DMS 273 (cell line): ENCODE measurements at regions not wholly inside any gene's neighbourhood (a gene's known extent, or its start where the extent isn't known, plus 50 kb on each side); places are given as distances from the start of the nearest gene placed in this dataset.

ENCODE experiments used
- DNase-seq: peaks from one replicate; lab custom pipeline; 2025; ENCODE audit not compliant: unreplicated experiment; lab: John Stamatoyannopoulos, UW

DNA sequence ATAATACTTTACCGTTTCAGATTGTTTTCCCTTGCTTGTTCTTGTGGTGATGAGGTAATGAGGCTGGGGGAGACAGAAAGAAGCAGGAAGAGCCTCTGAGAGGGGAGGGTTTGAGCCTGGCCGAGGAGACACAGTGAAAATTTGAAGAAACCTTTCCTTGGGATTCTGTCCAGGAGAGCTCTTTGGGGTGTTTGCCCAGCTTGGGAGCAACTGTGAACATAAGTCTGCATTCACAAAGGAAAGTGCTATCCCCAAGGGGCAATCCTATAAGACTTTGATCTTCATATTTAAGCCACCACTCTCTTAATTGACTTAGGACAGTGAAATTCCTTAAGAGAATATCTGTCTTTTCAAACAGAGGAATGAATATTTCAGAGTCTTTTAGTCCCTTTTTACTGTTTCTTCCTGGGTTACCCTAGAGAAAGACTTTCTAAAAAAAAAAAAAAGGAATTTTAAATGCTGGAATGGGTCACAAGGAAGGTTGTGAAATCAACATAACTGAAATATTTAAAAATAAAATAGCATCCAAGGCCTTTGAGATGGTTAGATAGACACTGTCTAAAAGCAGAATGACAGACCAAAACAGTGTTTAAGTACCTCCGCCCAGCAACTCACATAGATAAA is 52.5 kb upstream of the STAM2 start:
- DNase-seq, result no peak

DNA sequence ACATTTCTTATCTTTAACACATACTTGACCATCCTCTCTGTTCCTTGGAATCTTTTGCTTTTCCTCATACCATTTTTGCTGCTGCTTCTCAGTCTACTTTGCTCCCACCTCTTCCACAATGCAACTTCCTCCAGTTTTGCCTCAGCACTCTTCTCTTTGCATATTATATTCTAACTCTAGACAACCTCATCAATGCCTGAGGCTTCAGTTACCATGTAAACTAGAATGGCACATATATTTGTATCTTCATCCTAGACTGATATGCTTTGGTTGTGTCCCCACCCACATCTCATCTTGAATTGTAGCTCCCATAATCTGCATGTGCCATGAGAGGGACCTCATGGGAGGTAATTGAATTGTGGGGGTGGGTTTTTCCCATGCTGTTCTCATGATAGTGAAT is 55.9 kb upstream of the STAM2 start:
- DNase-seq, result no peak

DNA sequence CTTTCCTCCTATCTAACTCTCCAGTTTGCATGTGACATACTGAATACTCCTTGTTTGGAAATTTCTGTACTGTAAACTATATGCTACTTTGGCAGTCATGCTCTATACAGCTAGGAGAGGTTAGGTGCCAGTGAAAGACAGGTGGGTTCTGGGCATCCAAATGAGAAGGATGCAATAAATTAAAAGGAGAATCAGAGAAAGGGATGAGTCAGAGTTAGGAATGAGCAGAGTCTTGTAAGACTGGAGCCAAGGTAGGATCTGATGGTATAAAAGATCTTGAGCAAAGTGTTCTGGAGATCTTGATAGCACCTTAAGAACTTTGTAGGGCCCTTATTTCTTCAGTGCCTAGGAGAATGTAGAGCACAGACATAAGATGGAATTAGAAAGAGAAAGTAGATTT is 58.7 kb upstream of the STAM2 start:
- DNase-seq, result no peak

DNA sequence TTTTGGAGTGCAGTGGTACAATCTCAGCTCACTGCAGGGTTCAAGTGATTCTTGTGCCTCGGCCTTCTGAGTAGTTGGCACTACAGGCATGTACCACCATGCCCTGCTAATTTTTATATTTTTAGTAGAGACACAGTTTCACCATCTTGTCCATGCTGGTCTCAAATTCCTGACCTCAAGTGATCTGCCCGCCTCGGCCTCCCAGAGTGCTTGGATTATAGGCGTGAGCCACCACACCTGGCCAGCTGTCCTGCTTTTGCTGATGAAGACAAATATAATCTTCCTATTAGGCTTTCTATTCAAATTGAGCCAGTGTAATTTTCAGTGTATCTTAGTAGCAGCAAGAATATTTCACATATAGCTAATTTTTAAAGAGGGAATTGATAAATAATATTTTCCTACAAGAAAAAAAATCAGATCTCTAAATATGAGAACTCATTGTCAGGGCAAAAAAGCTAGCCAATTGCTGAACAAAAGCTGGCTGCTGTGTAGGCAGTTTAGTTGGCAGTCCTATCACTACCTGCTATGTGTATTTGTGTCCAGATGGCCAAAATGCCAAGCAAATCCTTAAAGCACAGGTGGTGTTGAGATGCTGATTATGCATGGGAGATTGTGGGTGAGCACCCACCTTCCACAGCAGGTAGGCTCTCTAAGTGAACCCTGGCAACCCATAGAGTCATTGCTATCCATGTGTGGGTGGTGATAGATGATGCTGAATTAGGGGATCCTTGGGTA is 60.8 kb upstream of the STAM2 start:
- DNase-seq, result peak; percentile 44

DNA sequence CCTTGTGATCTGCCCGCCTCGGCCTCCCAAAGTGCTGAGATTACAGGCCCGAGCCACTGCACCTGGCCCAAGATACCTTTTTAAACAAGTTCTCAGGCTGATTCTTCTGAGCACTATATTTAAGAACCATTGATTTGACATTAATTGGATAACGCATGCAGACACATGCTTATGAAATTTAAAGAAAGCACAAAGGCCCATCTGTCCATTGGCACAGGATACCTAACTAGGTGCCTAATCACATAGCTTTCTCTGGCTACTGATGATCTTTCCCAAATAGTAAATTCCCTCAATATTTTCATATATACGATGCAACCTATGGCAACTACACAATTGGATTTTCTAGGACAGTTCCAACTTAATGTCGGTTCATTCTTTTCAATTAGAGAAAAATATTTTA is 62.5 kb upstream of the STAM2 start:
- DNase-seq, result peak; percentile 69

DNA sequence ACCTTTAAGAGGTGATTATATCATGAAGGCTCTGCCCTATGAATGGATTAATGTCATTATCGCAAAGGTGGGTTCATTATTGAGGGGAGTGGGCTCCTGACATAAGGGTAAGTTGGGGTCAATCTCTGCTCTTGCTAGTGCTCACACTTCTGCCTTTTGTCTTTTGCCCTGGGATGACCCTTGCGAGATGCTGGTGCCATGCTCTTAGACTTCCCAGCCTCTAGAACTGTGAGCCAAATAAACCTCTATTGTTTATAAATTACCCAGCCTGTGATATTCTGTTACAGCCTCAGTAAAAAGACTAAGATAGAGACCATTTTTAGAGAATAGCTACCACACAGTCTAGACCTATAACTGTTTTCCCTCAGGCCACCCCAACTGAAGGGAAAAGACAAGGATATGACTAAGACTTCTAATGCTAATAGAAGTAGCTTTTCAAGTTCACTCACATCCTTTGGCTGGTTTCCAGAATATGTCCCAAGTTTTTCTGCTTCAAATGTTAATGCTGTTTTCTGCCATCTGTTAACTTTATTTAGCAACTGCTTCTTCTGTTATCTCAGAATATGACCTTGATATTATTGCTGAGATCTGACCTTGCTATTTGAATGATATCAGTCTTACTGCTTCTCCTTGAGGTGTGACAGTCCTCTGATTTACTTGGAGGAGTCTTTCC is 65.1 kb upstream of the STAM2 start:
- peak; percentile 86 for DNase-seq

DNA sequence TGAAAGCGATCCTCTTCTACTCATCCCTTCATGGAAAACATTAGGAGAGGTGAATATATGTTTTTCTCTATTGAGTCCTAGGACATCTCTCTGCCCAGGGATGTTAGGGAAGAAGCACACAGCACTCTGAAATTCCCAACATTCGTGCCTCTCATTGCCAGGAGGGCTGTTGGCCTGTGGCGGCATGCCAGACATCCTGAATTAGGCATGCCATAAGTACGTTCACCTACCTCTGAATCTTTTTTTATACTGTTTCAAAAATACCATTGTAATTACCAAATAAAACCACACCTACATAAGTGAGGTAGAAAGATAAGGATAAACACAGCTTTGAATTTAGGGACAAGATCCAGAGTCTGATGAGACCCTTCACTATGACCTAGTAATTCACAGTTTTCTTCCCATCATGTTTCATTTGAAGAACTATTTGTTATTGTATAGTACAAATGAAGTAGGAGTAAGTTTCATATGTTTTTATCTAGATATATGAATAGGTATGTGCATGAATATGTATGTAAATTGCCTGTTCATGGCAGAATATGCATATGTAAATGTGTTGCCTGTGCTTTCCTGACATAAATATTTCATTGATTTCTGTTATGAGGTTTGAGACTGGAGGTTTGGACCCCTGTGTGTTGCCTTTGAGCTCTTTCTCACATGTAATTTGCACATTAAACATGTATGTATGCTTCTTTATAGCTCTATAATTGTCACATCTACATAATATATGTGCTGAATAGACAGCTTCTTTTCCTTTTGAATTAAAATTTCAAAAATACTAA is 66.6 kb upstream of the STAM2 start:
- peak; percentile 50 for DNase-seq

DNA sequence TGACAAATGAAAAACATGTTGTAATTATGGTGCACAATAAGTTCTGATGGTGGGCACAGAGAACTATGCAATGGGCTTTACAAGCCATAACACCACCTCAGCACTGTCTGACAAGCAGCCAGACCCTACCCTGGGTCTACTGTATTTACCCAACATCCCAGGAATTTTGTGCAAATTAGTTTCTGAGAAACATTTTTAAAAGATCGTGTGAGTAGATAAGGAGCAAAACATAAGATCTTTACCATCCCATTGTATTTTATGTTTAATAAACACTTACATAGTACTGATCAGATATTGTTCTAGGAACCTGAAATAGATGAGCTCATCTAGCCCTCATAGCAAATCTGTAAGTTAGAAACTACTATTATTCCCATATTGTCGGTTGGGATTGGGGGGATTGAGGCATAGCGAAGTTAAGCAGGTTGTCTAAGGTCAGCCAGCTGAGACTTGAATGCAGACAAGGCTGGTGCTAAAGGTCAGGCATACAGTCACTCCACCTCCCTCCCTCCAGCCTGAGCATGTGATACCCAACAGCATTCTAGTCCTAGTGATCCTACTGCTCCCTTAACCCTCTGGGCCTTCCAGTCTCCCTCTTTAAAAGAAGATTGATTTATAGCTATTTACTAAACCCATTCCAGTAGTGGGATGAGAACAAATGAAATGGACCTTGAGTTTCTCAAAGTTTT is 67.4 kb upstream of the STAM2 start:
- DNase-seq, result peak; percentile 9

DNA sequence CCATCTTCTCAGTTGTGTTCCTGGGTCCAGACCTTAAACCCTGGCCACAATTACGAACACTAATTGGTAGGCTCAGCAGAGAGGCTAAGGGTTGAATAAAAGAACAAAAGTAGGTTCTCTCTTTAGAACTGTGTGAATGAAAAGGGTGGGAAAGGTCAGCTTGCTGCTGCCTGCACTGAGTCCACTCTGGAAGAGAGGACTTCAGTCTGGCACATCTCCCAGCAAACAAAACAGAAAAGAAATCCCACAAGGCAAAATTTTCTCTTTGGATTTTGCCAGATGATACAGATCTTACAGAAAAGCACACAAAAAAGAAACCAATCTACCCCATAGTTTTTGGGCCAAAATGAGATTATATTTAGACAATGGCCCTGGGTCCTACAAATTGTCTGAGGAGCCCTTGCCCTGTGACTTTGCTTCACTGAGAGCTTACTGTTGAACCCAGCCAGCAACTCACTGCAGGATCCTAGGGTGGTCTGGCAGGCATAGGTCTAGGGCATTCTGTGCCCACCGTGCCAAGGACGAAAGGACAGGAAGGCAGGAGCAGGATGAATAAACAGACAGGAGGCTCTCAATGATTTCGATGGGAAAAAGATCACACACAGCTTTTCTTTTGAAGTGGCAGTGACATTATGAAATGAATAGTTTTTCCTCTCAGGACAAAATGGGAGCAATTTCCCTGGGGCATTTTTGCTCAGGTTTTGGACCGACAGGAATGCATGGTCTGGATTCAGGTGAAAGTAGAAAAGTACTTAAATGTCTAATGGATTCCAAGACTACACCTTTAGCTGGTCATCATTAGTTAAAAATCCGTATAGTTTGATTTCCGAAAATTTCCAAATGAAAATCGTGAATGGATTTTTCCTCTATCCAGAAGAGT is 68.4 kb upstream of the STAM2 start:
- no peak for DNase-seq

DNA sequence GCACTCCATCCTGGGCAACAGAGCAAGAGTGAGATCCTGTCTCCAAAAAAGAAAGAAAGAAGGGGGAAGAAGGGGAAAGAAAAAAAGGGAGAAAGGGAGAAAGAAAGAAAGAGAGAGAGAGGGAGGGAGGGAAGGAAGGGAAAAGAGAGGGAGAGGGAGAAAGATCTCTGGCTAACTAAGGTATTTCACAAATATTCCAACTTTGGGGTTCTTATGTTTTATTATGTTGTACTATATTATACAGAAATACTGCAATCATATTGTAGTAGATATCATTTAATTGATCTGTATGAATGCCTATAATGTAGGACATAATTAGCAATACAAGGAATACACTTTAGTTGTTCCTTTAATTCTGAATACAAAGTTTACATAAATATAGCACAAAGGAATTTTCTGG is 70.1 kb upstream of the STAM2 start:
- DNase-seq, result no peak

DNA sequence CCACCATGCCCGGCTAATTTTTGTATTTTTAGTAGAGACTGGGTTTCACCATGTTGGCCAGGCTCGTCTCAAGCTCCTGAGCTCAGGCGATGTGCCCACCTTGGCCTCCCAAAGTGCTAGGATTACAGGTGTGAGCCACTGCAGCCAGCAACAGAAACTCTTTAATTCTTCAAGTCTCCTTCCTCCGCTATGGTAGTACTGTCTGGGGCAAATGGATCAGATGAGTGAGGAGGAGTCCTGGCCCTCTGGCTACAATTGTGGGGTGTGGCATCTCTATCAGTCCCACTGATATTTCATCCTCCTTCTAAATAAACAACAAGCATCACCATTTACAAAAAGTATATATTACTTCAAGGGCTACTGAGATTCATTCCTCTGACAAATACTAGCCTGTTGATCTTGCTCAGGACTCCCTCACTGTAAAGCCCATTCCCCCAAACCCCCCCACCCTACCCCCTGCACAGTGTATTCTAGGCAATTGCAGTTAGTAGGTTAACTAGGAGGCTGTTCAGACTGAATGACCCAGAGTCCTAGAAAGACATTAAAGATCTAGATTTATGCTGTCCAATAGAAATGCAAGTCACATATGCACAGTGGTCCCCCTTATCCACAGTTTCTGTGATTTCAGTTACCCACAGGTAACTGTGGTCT is 71.2 kb upstream of the STAM2 start:
- DNase-seq, result no peak

DNA sequence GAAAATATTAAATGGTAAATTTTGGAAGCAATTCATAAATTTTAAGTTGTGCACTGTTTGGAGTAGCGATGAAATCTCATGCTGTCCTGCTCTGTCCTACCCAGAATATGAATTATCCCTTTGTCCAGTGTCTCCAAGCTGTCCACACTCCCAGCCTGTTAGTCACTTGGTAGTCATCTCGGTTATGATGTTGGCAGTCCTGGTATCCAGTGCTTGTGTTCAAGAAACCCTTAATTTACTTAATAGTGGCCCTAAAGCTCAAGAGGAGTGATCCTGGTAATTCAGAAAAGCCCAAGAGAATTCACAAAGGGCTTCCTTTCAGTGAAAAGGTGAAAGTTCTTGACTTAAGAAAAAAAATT is 71.8 kb upstream of the STAM2 start:
- no peak for DNase-seq

DNA sequence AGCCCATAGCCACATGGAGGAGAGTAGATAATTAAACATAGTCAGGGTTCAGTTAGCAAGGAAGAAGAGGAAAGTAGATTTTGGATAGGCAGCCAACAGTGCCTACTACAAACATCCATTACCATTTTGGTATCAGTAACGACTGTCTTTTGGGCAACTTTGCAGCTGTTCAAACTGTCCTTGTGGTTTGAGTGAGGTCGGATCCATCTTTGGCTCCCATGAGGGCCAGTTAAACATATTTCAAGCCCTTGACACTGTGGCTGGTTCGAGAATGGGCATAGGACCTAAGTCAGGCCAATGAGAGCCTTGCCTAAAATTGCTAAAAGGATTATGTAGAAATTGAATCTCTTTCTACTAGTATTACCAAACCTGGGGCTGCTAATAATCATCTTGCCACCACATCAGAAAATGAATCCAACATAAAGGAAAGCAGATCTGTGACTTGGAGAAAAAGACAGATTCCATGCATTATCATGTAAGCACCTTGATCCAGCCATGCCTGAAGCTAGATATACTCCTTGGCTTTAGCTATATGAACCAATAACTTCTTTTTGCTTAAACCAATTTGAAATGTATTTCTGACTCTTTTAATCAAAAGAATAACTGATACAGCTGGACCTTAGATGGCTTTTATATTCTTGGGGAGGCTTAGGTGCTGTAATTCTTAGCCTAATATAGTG is 75.0 kb upstream of the STAM2 start:
- DNase-seq, result no peak

DNA sequence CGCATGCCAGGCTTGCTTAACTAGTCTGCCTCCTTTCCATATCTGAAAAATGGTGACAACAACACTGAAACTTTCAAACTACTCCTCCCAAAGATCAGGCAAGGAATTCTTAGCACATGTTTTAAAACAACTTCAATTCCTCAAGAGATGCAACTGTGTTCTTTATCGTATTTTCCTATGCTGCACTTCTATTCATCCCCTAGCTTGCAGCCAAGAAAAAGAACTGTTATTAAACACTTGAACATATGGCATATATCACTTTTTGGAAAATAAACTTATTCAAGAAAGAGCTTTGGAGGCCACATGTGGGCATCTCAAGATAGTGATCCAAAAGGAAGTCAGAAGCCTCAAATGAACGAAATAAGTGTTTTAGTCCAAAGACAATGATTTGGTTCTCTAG is 75.6 kb upstream of the STAM2 start:
- no peak for DNase-seq

DNA sequence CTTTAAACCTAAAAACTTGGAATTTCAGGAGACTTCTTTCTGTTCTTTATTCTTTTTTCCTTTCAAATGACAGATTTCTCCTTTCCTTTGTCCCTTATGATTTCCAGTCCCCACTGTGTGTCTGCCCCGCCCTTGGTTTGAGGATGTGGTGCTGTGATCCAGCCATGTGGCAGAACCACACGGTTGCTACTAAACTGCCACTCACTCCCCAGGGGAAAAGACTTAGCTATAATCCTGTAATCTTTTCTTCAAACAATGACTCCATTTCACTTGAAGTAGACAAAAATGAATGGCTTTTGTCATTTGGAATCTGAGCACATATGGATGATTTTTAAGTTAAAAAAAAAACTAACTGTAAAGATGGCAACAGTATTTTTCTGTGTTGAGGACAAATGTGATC is 76.2 kb upstream of the STAM2 start:
- no peak for DNase-seq

DNA sequence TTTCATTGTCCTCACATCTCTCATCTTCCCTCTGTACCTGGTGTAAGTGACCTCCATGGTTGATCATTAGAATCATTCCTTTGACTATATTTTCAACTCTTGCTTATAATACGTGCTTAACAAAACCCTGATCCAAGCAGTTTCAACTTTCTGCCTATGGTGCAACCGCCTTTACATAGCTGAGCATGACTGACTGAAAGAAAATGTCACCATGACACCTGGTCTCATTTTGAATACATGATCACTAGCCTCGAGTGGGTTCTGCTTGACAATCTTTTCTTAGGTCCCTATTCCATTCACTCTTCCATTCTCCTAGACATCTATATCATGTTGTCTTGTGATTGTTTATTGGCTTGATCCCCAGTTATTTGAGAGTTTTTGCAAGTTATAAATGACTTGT is 78.9 kb upstream of the STAM2 start:
- no peak for DNase-seq

DNA sequence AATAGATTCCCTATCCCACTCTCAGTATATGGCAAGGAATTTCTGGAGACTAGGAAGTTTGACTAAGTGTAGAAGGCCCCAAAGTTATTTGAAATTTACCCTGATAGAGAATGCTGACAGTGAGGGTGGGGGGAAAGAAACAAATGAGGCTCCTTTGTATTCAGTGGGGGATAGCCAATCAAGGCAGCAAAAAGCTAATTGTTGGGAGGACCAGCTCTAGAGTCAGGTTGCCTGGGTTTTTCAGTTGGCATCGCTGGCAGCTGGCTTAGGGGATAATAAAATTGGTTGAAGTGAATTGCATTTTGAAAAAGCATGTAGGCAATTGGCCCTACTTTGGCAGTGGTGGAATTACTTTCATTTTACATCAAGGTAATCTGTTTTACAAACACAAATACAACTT is 79.4 kb upstream of the STAM2 start:
- no peak for DNase-seq

DNA sequence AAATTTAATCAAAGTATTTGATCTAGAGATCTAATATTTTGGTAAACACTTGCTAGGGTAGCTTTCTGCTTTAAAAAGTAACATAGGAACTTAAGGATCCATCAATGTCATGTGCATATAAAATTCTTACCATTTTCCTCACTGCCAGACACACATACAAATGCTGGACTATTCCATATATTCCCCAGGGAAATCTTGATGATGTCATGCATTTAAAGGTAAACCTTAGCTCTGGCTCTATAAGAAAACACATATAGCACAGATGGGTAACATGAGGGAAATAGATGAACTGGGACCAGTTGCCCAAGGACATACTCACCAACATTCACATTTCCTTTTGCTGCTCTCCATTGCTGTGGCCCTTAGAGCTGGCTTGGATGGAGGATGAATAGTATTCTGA is 79.1 kb upstream of the FMNL2 start:
- DNase-seq, result no peak

DNA sequence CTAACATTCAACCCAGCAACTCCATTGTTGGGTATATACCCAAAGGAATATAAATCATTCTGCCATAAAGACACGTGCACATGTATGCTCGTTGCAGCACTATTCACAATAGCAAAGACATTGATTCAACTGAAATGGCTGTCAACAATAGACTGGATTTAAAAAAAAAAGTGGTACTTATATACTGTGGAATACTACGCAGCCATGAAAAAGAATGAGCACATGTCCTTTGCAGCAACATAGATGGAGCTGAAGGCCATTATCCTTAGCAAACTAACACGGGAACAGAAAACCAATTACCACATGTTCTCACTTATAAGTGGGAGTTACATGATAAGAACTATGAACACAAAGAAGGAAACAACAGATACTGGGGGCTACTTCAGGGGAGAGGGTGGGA is 74.0 kb upstream of the FMNL2 start:
- DNase-seq, result no peak
